Central memory CD8-positive, alpha-beta T cell (primary cell): ENCODE measurements at regions not wholly inside any gene's neighbourhood (a gene's known extent, or its start where the extent isn't known, plus 50 kb on each side); places are given as distances from the start of the nearest gene placed in this dataset.

Experiments used
- ATAC-seq: fragments of 150-1000 bp; cut with Tn5 transposase; replicated peaks from 2 replicates; pipeline ENCODE4 v1.10.0; 2022; ENCODE audit warnings: mild to moderate bottlenecking, moderate FRiP score, moderate number of reproducible peaks; ENCODE audit not compliant: poor library complexity, severe bottlenecking; ENCODE audit errors: extremely low read depth
- DNase-seq, 2 donors: peaks; one replicate each; pipeline ENCODE4 v3.0.0; 2021; ENCODE audit warnings: low spot score in 2 of 2
- H3K27ac Mint-ChIP-seq: one replicate; pipeline ENCODE4 v1.8.0; 2022; ENCODE audit warnings: low read depth, mild to moderate bottlenecking, moderate library complexity, mixed read lengths
- H3K27me3 Mint-ChIP-seq: one replicate; pipeline ENCODE4 v1.8.0; 2022; ENCODE audit warnings: mixed read lengths
- H3K36me3 Mint-ChIP-seq: one replicate; pipeline ENCODE4 v1.8.0; 2022; ENCODE audit warnings: mild to moderate bottlenecking, moderate library complexity, mixed read lengths; ENCODE audit not compliant: insufficient read depth
- H3K4me1 Mint-ChIP-seq: one replicate; pipeline ENCODE4 v1.8.0; 2022; ENCODE audit warnings: mixed read lengths
- H3K4me3 Mint-ChIP-seq: one replicate; pipeline ENCODE4 v1.8.0; 2022; ENCODE audit warnings: mild to moderate bottlenecking, moderate library complexity, mixed read lengths
- H3K9me3 Mint-ChIP-seq: one replicate; pipeline ENCODE4 v1.8.0; 2022; ENCODE audit warnings: mixed read lengths

- ATAC-seq: no peak
- H3K27me3 Mint-ChIP-seq: no peaks in the 10 kb centered on the region
- no peak overlapping the region for H3K4me3 Mint-ChIP-seq
These were observed 71.3 kb upstream of the PGRMC2 start for GRCh38 chr4:128358913-128359279.

GRCh38 chr4:128358231-128358912 lies 70.8 kb upstream of the PGRMC2 start:
- no peaks in the 10 kb centered on the region for H3K36me3 Mint-ChIP-seq
- H3K27me3 Mint-ChIP-seq: no peaks in the 10 kb centered on the region
- H3K27ac Mint-ChIP-seq: no peak overlapping the region
- H3K4me3 Mint-ChIP-seq: no peak overlapping the region
- DNase-seq (no peak), ATAC-seq (no peak)
- no peaks in the 10 kb centered on the region for H3K9me3 Mint-ChIP-seq
- no peaks in the 10 kb centered on the region for H3K4me1 Mint-ChIP-seq

More at GRCh38 chr4:128358913-128359279, 71.3 kb upstream of the PGRMC2 start:
- Mint-ChIP-seq H3K4me1 (no peaks in the 10 kb centered on the region), H3K36me3 (no peaks in the 10 kb centered on the region), H3K9me3 (no peaks in the 10 kb centered on the region), H3K27ac (no peak overlapping the region)
- DNase-seq: no peak

- Mint-ChIP-seq H3K4me1 (no peaks in the 10 kb centered on the region), H3K36me3 (no peaks in the 10 kb centered on the region), H3K9me3 (no peaks in the 10 kb centered on the region), H3K27ac (no peak overlapping the region), H3K27me3 (no peaks in the 10 kb centered on the region), H3K4me3 (no peak overlapping the region)
- no peak for ATAC-seq
- no peak for DNase-seq
These were observed 69.7 kb upstream of the PGRMC2 start for GRCh38 chr4:128357286-128357685.

- no peak for DNase-seq
- no peaks in the 10 kb centered on the region for H3K9me3 Mint-ChIP-seq
- no peaks in the 10 kb centered on the region for H3K27me3 Mint-ChIP-seq
- H3K4me3 Mint-ChIP-seq: no peak overlapping the region
- no peak for ATAC-seq
- H3K27ac Mint-ChIP-seq: no peak overlapping the region
- H3K4me1 Mint-ChIP-seq: no peaks in the 10 kb centered on the region
- H3K36me3 Mint-ChIP-seq: no peaks in the 10 kb centered on the region
These were observed 67.7 kb upstream of the PGRMC2 start for GRCh38 chr4:128355305-128355704.

GRCh38 chr4:128354205-128354821 lies 66.7 kb upstream of the PGRMC2 start:
- H3K27me3 Mint-ChIP-seq: no peaks in the 10 kb centered on the region
- no peak for ATAC-seq
- no peak overlapping the region for H3K4me3 Mint-ChIP-seq
- H3K9me3 Mint-ChIP-seq: no peaks in the 10 kb centered on the region
- no peak overlapping the region for H3K27ac Mint-ChIP-seq
- H3K4me1 Mint-ChIP-seq: no peaks in the 10 kb centered on the region
- DNase-seq: no peak
- no peaks in the 10 kb centered on the region for H3K36me3 Mint-ChIP-seq

DNA sequence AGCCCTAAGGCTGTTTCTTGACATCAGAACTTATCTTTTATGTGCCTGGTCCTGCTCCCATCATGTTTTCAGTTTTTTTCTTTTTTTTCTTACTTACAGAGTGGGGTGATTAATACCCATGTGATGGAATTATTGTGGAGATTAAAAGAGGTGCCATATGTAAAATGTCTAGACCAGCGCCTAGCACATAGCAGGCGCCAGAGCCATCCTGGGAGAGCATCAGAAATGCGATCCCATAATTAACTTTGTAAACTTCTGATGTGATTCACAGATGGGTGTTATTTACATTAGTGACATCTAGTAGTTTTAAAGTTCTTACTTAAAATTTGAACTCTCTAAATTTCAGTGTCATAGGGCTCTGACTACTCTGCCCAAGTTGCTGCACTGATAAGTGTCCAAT lies 66.2 kb upstream of the PGRMC2 start:
- no peaks in the 10 kb centered on the region for H3K9me3 Mint-ChIP-seq
- H3K27me3 Mint-ChIP-seq: no peaks in the 10 kb centered on the region
- H3K4me3 Mint-ChIP-seq: no peak overlapping the region
- no peak for DNase-seq
- ATAC-seq: no peak
- H3K36me3 Mint-ChIP-seq: no peaks in the 10 kb centered on the region
- H3K4me1 Mint-ChIP-seq: no peaks in the 10 kb centered on the region
- H3K27ac Mint-ChIP-seq: no peak overlapping the region

DNA sequence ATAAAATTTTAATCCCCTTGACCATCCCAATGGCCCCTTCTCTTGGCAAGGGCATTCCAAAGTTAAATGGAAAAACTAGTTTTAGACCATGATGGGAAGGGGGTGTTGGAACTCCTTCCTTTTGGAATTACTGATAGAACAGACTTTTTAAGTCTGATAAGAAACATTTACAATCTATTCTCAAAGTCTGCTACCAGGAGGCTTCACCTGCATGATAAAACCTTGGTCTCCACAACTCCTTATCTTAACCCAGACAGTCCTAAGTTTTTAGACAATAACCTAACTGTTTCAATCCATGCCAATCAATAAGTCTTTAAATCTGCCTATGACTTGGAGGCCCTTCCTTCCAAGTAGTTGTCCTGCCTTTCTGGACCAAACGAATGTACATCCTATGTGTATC lies 63.9 kb upstream of the PGRMC2 start:
- ATAC-seq: no peak
- Mint-ChIP-seq H3K4me1 (no peaks in the 10 kb centered on the region), H3K9me3 (no peaks in the 10 kb centered on the region), H3K36me3 (no peaks in the 10 kb centered on the region), H3K4me3 (no peak overlapping the region), H3K27me3 (no peaks in the 10 kb centered on the region), H3K27ac (no peak overlapping the region)
- no peak for DNase-seq

DNA sequence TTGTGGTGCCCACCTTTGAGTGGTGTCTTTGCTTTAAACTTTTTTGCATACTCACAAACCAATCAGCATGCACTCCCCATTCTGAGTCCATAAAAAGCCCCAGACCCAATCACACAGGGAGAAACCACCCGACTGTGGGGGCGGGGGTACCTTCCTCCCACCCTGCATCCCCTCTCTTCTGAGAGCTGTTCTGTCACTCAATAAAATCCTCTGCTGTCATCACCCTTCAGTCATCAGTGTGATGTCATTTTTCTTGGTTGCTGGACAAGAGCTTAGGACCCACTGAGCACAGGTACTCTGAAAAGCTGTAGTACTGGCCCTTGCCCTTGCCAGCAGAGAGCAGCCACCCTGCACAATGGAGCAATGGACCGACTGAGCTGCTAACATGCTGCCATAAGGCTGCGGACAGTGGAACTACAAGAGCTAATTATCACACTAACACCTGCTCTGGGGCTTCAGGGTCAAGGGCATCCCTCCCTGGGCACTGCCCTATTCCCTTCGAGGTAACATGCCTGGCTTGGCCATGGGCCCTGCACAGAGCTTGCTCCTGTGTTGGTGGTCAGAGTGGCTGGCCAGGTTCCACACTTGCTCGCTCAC lies 62.9 kb upstream of the PGRMC2 start:
- no peaks in the 10 kb centered on the region for H3K9me3 Mint-ChIP-seq
- ATAC-seq (no peak), DNase-seq (no peak)
- no peaks in the 10 kb centered on the region for H3K4me1 Mint-ChIP-seq
- H3K27ac Mint-ChIP-seq: no peak overlapping the region
- no peaks in the 10 kb centered on the region for H3K27me3 Mint-ChIP-seq
- H3K36me3 Mint-ChIP-seq: no peaks in the 10 kb centered on the region
- no peak overlapping the region for H3K4me3 Mint-ChIP-seq

GRCh38 chr4:128349921-128350320 lies 62.3 kb upstream of the PGRMC2 start:
- no peaks in the 10 kb centered on the region for H3K9me3 Mint-ChIP-seq
- H3K4me3 Mint-ChIP-seq: no peak overlapping the region
- H3K36me3 Mint-ChIP-seq: no peaks in the 10 kb centered on the region
- H3K27ac Mint-ChIP-seq: no peak overlapping the region
- no peaks in the 10 kb centered on the region for H3K4me1 Mint-ChIP-seq
- no peaks in the 10 kb centered on the region for H3K27me3 Mint-ChIP-seq
- no peak for DNase-seq
- ATAC-seq: no peak

GRCh38 chr4:128347930-128348660 lies 60.5 kb upstream of the PGRMC2 start:
- no peak for DNase-seq
- no peak for ATAC-seq
- no peaks in the 10 kb centered on the region for H3K27me3 Mint-ChIP-seq
- no peak overlapping the region for H3K4me3 Mint-ChIP-seq
- no peaks in the 10 kb centered on the region for H3K4me1 Mint-ChIP-seq
- H3K9me3 Mint-ChIP-seq: no peaks in the 10 kb centered on the region
- H3K36me3 Mint-ChIP-seq: no peaks in the 10 kb centered on the region
- H3K27ac Mint-ChIP-seq: no peak overlapping the region

DNA sequence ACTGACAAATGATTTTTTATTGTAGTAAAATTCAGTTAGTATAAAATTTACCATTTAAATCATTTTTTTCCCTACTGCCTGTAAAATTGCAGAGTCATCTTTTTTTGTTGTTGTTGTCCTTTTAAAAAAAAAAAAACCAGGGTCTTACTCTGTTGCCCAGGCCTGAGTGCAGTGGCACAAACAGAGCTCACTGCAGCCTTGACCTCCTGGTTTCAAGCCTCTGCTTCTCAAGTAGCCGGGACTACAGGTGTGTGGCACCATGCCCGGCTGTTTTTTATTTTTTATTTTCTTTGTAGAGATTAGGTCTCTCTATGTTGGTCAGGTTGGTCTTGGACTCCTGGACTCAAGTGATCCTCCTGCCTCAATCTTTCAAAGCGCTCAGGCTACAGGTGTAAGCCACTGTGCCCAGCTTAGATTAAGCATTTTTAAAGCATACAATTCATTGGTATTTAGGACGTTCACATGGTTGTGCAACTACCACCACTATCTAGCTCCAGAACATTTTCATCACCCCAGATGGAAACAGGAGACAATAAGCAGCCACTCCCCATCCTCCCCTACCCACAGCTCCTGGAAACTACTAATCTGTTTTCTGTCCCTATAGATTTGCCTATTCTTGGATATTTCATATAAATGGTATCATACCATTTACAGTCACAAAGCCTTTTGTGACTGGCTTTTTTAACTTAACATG lies 59.7 kb upstream of the PGRMC2 start:
- Mint-ChIP-seq H3K36me3 (no peaks in the 10 kb centered on the region), H3K4me3 (no peak overlapping the region)
- DNase-seq: no peak

GRCh38 chr4:128346054-128346716 lies 58.6 kb upstream of the PGRMC2 start:
- H3K36me3 Mint-ChIP-seq: no peaks in the 10 kb centered on the region
- no peak overlapping the region for H3K4me3 Mint-ChIP-seq
- no peaks in the 10 kb centered on the region for H3K4me1 Mint-ChIP-seq
- no peaks in the 10 kb centered on the region for H3K27me3 Mint-ChIP-seq
- ATAC-seq: no peak
- DNase-seq: no peak
- no peak overlapping the region for H3K27ac Mint-ChIP-seq
- no peaks in the 10 kb centered on the region for H3K9me3 Mint-ChIP-seq

More for the DNA sequence above, 59.7 kb upstream of the PGRMC2 start:
- Mint-ChIP-seq H3K4me1 (no peaks in the 10 kb centered on the region), H3K9me3 (no peaks in the 10 kb centered on the region), H3K27ac (no peak overlapping the region), H3K27me3 (no peaks in the 10 kb centered on the region)
- no peak for ATAC-seq
